Breast epithelium (tissue), 3 donors: ENCODE measurements at regions not wholly inside any gene's neighbourhood (a gene's known extent, or its start where the extent isn't known, plus 50 kb on each side); places are given as distances from the start of the nearest gene placed in this dataset.

Source experiments
- POLR2A ChIP-seq: fragments of 450-650 bp; IDR thresholded peaks from one replicate; pipeline ENCODE4 v1.6.1; 2016; ENCODE audit warnings: antibody characterized with exemption, mild to moderate bottlenecking, moderate library complexity
- TF ChIP-seq, protein P1 (sequence below), 3 donors: fragments of 450-650 bp; IDR thresholded peaks; one replicate each; pipeline ENCODE4 v1.5.1; 2016 to 2017; ENCODE audit warnings: antibody characterized with exemption in 3 of 3, mild to moderate bottlenecking in 3 of 3, moderate library complexity in 3 of 3

DNA sequence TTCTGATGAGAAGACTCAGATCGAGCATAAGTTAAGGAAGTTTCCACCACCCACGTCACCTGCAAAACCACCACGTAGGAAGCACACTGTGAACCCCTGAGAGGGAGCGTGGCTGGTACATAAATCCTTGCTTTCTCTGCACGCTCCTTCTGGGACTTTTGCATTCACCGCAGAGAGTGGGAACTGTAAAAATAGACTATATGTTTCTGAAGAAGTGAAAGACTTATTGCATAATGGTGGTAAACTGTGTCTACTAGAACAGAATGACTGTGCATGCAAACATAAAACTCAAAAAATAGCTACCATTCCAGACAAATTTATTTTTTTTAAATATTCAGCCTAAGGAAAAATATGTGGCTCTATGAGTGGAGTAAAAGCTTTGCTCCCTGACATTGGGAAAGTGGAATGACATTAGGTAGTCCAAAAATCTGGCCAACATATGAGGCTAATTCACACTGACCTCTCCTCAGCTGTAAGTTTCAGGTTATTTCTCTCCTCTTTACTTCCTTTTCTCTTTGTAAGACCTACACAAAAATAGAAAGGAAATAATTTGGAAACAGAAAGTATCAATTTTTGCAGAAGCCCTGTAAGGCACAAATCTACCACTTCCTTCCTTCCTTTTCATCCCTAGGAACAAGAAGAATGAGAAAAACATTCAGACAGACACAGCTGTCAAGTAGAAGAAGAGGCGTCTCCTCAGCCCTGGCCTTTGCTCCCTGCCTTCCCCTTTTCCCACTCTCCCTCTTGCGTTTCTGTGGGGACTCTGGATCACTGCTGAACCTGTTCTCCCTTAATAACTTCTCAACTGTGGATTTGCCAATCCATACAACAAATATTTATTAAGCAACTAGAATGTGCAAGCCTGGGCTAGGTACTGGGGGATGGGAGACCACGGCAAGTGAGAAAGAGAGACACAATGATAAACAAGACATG is 264.3 kb upstream of the FOXN3 start:
- TF ChIP-seq, protein P1, sequence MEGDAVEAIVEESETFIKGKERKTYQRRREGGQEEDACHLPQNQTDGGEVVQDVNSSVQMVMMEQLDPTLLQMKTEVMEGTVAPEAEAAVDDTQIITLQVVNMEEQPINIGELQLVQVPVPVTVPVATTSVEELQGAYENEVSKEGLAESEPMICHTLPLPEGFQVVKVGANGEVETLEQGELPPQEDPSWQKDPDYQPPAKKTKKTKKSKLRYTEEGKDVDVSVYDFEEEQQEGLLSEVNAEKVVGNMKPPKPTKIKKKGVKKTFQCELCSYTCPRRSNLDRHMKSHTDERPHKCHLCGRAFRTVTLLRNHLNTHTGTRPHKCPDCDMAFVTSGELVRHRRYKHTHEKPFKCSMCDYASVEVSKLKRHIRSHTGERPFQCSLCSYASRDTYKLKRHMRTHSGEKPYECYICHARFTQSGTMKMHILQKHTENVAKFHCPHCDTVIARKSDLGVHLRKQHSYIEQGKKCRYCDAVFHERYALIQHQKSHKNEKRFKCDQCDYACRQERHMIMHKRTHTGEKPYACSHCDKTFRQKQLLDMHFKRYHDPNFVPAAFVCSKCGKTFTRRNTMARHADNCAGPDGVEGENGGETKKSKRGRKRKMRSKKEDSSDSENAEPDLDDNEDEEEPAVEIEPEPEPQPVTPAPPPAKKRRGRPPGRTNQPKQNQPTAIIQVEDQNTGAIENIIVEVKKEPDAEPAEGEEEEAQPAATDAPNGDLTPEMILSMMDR (IDR thresholded peaks at IDR 0.05) = no peak
- no peak for TF ChIP-seq POLR2A
